NCI-H524 (cell line): ENCODE measurements at regions not wholly inside any gene's neighbourhood (a gene's known extent, or its start where the extent isn't known, plus 50 kb on each side); places are given as distances from the start of the nearest gene placed in this dataset.

Source experiments
- DNase-seq, 2 experiments: peaks; one replicate each; lab custom pipeline; 2025; lab: John Stamatoyannopoulos, UW

- no peak for DNase-seq
Observed at GRCh38 chr2:126403039-126403628, 252.8 kb upstream of the GYPC start.

- no peak for DNase-seq
Observed at GRCh38 chr2:126406267-126406666, 249.7 kb upstream of the GYPC start.

GRCh38 chr2:126408671-126409070 lies 247.3 kb upstream of the GYPC start:
- no peak for DNase-seq

GRCh38 chr2:126409850-126410249 lies 246.1 kb upstream of the GYPC start:
- DNase-seq: no peak

DNA sequence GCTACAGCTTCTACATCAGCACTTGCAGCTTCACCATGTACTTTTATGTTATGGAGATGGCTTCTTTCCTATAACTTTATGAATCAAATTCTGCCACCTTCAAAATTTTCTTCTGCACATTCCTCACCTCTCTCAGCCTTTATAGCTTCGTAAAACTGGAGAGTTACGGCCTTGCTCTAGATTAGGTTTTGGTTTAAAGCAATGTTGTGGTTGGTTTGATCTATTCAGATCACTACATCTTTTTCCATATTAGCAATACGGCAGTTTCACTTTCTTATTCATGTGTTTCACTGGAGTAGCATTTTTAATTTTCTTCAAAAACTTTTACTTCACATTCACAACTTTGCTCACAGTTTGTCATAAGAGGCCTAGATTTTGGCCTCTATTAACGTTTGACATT lies 242.9 kb upstream of the GYPC start:
- no peak for DNase-seq

DNA sequence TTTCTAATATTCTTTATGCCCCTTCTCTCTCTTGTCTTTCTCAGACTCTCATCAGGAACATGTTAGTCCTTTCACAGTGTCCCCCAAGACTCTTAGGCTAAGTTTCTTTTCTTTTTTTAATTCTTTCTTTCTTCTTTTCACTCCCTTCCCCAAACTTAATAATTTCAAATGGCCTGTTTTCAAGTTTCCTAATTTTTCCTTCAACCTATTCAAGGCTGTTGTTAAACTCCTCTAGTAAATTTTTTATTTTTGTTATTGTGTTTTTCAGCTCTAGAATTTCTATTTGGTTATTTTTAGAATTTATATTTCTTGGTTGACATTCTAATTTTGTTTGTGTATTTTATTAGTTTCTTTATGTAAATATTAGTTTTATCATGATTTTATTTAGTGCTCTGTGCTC lies 236.6 kb upstream of the GYPC start:
- no peak for DNase-seq

- no peak for DNase-seq
Observed at GRCh38 chr2:126425943-126426342, 230.0 kb upstream of the GYPC start.

DNA sequence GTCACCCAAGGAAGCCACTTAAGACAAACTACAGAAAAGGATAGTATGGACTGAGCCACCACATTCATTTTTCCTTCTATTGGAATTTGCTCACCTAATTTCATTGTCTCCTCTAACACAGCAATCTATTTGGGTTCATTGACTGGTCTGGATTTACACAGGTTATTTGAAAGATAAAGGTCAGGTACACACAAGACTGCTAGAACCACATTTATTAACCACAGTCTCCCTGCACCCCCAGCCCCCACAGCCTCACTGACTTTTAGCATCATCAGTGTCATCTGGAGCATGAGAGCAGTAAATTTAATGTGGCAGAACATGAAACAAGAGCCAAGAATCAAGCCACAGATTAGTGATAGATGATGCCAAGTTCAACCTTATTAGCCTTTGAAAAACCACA lies 226.9 kb upstream of the GYPC start:
- no peak for DNase-seq

DNA sequence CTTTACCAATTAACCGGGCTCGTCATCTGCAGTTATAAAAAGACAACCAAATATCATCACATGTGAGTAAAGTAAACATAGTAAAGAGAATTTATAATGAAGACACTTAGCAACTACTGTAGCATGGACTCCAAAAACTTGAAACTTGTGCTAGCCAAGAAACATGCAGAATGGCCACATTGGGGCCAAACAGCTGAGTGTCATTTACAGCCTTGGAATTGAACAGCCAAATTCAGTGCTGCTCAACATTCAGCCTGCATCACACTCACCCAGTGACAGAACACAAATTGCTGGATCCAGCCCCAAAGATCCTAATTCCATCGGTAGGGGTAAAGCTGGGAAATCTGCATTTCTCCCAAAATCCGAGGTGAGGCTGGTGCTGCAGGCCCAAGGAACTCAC lies 224.8 kb upstream of the GYPC start:
- no peak for DNase-seq

GRCh38 chr2:126436411-126436810 lies 219.5 kb upstream of the GYPC start:
- no peak for DNase-seq

- DNase-seq: no peak
Observed at GRCh38 chr2:126437016-126437415, 218.9 kb upstream of the GYPC start.

DNA sequence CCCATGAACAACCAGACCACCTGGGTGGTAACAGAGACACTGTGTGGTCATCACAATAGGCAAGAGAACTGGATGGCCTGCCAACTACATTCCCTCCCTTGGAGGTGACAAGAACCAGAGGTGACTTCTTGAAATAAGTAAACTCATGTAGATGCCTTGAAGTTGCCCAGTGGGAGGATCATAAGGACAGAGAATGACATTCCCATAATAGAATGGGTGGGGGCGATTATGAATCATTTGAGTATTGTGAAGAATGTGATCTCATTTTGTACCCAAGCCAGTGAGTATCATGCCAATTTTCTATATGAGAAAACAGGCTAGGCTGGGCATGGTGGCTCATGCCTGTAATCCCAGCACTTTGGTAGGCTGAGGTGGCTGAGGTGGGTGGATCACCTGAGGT lies 211.4 kb upstream of the GYPC start:
- DNase-seq: no peak

- DNase-seq: no peak
Observed at GRCh38 chr2:126446106-126446695, 209.8 kb upstream of the GYPC start.

- no peak for DNase-seq
Observed at GRCh38 chr2:126448611-126449010, 207.3 kb upstream of the GYPC start.

GRCh38 chr2:126449677-126450076 lies 206.3 kb upstream of the GYPC start:
- no peak for DNase-seq

DNA sequence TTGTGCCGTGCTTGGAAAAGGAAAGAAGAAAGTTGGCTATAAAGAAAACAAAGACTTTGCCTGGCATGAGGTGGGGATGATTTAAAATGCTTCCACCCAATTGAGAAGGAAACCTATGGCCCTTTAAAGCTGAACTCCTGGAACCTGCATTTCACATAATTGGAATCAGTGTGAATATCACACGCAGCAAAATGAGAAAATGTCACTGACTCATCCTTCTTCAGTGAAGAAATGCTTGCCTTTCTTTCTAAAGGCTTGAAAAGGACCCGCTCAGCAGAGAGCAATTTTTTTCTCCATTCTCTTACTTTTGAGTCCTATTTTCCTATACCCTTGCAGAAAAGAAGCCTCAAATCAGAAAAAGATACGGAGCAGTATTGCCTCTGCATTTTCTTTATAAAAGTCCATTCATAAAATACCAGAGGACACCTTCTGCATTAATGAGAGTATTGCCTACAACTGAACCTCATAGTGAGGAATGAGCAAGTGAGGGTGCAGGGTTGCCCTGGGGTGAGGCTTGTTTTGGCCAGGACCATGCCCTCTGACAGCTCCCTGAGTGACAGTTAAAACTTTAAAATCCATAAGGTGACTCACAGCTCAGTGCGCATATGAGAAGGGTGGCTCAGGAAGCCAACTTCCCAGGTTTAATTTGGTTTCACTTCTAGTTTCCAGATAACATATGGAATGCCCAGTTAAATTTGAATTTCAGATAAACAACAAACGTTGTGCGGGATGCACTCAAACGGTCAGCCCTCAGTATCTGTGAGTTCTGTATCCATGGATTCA lies 191.9 kb upstream of the GYPC start:
- no peak for DNase-seq

DNA sequence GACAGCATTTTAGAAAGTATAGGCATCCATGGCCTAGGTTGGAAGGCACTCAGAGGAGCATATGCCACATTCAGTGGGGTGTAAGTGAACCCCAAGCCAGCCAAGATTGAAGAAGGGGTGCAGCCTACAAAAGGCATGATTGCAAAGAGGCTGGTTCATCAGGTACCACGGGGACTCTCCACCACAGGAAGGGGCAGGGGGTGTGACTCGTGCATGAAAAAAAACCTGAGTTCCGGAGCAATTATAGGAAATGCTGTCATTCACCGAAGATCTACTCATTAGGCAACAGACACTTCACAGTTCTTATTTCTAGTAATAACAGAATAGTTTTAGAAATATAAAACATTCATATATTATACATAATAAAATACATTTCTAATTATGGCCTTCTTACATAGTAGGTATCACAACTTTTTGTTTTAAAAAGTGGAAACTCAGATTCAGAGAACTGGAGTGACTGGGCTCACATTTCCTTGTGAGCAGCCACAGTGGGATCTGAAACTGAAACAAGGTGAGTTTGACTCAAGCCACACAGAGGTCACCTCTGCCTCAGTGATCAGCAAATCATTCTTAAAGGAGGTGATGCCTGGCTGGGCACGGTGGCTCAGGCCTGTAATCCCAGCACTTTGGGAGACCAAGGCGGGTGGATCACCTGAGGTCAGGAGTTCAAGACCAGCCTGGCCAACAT lies 188.4 kb upstream of the GYPC start:
- DNase-seq: no peak

- no peak for DNase-seq
Observed at GRCh38 chr2:126475031-126475430, 180.9 kb upstream of the GYPC start.

GRCh38 chr2:126476691-126477090 lies 179.3 kb upstream of the GYPC start:
- DNase-seq: no peak

GRCh38 chr2:126480033-126480432 lies 175.9 kb upstream of the GYPC start:
- DNase-seq: no peak

GRCh38 chr2:126482582-126483464 lies 173.1 kb upstream of the GYPC start:
- DNase-seq: peak in 1 of 2 experiments; percentile 14

GRCh38 chr2:126494593-126494992 lies 161.4 kb upstream of the GYPC start:
- no peak for DNase-seq
